GM21825 (cell line): ENCODE measurements at regions not wholly inside any gene's neighbourhood (a gene's known extent, or its start where the extent isn't known, plus 50 kb on each side); places are given as distances from the start of the nearest gene placed in this dataset.
"Not testable (repeated sequence)": the region's sequence is repeated elsewhere in the genome, so short reads cannot be mapped to it uniquely, and the experiment has no call there.

Experiments
- ATAC-seq: cut with Tn5 transposase; IDR thresholded peaks from one replicate; pipeline ENCODE4 v1.9.1; 2021; ENCODE audit warnings: mild to moderate bottlenecking, moderate library complexity; ENCODE audit not compliant: unreplicated experiment

DNA sequence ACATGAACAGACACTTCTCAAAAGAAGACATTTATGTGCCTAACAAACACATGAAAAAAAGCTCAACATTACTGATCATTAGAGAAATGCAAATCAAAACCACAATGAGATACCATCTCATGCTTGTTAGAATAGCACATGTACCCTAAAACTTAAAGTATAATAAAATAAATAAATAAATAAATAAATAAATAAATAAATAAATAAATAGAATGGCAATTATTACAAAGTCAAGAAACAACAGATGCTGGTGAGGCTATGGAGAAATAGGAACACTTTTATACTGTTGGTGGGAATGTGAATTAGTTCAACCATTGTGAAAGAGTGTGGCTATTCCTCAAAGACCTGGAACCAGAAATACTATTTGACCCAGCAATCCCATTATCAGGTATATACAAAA, 970.6 kb downstream of the NR2F1-AS1 start:
- ATAC-seq, result not testable (repeated sequence)

DNA sequence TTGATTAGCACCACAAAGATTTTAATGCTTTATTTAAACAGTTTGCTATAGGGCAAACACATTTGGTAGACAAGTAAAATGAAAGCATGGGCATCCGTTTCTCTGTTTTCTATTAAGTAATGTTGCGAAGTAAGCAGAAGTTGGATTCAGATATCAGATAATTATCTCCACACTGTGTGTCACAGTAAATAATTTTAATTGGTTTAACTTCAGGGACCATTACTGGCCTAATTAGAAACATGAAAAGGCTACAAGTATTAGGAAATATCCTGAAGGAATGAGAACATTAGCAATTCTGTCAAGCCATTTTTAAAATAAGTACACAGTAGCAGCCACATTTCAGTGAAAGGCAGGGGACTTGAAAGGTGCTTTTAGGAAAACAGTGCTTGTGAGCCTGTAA, 975.4 kb downstream of the NR2F1-AS1 start:
- no peak for ATAC-seq

DNA sequence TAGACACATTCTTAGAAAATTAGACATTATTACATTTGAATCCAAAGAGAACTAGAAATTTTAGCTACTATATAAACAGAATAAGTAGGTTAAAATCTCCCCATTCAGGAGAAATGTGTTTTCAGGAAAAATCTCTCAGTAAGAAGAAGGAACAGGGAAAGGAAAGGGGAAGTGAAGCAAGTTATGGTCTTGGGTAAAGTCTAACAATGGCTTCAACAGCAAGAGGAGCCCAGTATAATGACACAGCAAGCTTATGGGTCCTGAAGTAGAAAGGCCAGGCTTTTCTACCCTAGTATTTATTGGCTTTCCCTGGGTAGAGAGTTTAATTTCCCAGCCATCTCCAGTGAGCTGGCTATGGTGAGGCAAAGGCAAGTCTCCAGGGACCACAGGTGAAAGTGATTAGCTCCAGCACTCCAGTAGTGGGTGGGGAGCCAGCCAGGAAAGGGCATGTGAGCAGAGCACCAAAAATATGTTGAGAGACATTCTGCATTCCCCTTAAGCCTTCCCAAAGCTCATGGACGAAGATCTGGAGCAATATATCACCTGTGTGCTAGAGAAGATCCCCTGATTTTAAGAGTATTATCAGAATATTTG, 981.7 kb downstream of the NR2F1-AS1 start:
- no peak for ATAC-seq

DNA sequence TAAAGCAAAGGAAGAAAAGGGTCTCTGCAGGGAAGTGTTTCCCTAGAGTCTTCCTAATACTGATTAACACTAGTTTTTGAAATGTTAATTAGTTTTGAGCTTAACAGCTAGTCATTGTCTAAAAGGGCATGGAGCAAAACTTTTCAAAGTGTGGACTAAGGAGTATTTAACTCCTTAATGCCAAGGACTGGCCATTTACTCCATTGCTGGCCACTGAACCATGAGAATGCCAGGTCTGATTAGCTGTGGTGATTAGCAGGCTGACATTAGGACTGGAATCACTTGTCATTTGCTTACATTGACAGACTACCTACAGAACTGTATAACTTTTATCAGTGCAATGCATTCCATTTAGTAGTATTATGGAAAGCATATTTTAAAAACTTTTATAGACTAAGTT, 987.0 kb downstream of the NR2F1-AS1 start:
- no peak for ATAC-seq

DNA sequence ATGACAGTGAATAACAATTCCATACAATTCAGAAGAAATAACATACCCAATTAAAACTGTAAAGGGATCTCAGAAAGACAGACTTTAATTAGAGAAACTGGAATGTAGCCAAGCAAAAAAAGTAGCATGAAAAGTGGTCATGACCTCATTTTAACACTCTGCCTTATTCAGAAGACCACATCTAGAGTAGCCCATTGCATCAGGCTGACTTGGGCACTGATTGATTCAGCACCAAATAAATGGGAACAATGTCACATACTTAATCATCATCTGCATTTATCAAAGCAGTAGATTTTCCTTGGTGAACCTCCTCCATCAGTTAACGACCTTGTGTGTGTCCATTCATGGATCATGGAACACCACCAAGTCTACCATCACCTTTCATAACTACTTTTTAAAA, 992.1 kb downstream of the NR2F1-AS1 start:
- no peak for ATAC-seq

DNA sequence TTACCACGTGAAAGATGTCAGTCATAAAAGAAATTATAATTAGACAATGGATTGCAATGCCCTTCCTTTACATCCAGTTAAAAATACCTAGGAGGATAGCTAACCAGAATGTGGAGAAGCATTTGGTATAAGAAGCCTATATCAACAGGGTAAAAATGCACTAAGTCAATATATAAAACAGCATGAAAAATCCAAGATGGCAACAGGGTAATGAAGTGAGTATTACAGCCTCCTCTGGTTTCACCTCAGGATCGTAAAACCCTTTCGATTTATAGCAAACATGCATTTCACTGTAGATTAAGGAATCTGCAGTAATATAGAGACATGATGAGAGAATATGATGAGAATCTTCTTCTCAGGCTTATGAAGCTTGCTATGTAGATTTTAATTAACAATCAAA, 999.3 kb downstream of the NR2F1-AS1 start:
- ATAC-seq, result no peak

DNA sequence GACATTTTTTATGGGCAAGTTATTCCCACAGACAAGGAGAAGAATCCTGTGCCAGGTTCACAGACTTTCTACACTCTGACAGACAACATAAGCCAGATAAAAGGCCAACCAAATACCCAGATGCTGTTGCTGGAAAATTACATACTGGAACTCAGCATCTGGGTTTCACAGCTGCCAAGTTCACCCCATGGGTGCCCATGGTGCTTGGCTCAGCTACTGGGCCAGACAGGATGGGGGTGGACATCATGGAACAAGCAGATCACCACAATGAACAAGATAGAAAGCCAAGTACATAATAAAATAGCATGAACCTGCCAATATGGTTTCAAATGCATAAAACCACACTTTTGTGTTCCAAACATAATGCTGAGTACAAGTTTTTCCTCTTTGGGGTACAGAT, 999.8 kb downstream of the NR2F1-AS1 start:
- ATAC-seq, result no peak

DNA sequence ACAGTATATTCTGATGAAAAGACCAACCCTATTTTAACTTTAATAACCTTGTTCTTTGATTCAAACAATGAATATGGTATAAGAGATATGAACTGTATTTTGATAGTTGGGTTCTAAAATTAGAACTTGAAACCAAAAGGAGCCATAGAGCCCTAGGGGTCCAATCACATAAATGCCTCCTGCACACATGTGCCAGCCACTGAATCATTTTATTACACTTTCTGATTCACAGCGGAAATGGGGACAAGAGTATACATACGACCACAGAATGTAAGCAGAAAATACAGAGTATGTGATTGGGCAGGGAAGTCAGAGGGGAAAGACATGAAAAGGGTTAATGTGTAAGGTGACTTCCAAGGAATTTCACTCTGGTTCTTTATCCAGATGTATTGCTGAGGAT, 1000.2 kb downstream of the NR2F1-AS1 start:
- no peak for ATAC-seq

DNA sequence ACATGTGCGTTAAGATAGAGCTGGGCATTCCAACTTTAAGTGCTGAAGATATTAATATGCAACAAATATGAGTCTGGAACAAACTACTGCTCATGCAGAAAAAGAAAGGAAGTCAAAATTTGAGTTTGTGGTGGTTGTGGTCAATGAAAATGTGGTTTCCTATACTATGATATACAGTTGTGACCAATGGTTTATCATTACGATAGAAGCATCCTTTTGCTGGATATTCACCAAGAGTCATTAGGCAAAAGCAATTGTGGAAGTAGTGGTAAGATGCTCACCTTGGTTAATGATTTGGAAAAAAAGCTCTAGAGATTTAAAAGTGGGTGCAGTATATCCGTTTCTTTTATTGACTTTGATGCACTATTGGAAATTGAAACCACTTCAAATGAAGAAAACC, 1007.0 kb downstream of the NR2F1-AS1 start:
- ATAC-seq, result no peak

DNA sequence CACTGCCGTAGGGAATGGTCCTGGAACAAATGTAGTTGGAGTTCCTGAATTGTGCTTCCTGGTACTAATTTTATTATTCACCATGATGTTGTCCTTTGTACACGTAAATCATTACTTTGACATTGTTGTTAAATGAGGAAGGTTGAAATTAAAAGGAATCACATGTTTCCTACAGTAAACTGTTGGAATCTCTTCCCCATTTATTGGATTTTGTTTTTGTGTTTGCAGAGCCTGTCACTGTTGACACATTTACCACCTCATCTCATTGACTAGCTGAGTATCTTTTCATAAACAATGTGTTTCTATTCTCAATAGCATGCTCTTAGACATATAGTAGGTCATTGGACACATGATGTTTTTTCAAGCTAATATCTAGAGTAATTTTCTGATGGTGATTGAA, 1012.5 kb downstream of the NR2F1-AS1 start:
- ATAC-seq, result no peak

DNA sequence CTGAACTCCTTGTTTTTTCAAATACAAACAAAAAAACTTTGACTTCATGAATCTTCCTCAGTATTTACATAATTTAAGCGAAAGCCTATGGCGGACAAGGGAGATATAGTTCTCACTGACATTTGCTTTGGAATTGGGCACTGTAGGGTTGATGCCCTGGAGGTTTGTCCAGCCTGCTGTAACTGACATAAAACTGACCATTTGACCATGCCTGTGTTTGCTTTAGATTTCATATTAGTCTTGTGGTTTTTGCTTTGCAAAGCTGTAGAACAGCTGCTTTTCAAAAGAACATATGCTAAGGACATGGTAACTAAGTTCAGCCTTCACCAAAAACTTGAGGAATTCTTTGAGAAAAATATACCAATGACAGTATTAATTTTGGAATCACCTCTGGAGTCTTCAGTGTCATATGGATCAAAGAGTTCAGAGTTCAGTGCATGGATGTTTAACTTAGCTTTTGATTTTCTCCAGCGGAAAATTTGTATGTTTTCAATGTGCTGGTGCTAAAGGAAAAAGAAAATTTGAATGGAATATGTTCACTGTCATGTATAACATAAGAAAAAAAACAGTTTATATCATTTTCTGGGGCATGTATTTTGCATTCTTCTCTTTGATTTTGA, 1013.1 kb downstream of the NR2F1-AS1 start:
- no peak for ATAC-seq

DNA sequence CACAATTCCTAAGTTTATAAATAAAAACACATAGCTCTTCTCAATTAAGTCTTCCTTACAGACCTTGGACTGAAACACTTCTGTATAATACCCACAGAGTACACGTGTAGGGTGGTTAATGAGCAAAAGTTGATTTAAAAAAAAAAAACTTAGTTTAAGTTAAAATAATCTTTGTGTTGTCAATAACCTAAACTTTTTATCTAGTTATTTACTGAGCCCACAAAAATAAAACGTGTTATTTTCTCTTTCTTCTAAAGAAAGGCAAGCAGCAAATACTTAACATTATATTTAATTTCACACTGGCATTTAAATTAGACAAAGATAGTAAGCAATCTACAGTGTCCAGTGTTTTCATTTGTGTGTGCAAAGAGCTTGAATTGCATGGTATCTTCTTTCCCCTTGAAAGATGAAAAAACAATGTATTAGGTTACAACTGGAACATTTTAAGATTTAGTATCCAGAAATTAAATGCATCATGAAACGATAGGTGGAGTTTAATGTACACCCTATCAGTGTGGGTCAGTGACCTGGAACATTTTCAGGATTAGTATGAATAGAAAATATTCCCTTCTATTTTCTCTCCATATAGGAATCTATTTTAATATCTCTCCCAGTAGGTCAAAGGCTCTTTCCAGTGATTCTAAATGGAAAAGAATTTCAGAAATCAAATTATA, 1014.8 kb downstream of the NR2F1-AS1 start:
- ATAC-seq, result no peak

DNA sequence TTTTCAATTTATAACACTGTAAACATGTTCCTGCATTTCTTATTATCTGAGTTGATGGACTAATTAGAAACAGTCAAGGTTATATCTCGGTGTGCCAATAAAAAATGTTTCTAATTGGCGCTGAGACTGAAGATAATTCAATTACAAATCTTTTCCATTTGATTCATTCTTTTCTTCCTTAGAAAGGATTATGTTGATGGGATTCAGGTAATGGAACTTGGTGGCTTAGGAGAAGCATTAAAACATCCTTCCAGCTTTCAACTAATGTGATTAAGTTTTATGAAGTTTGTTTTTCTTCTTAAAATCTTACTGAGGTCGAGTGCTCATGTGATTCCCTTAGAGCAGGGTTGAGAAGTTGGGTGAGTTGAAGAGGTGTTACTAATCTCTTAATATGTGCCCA, 1015.3 kb downstream of the NR2F1-AS1 start:
- ATAC-seq, result no peak

DNA sequence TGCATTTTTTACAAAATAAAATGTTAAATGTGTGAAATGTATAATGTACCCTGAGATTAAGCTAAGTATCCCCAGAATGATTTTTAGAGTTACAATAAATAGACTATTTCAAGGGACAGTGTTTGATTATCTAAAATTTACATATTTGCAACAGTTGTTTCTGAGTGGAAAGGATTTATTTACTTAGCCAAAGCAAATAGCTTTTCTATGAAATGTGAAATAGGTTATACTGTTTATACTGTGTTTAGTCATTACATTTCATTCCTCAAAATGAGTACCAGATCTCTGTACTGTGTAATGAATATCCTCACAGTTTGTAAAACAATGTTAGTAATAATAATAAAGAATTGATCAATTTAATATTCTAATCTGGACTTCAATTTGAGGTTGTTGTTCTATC, 1019.0 kb downstream of the NR2F1-AS1 start:
- no peak for ATAC-seq

DNA sequence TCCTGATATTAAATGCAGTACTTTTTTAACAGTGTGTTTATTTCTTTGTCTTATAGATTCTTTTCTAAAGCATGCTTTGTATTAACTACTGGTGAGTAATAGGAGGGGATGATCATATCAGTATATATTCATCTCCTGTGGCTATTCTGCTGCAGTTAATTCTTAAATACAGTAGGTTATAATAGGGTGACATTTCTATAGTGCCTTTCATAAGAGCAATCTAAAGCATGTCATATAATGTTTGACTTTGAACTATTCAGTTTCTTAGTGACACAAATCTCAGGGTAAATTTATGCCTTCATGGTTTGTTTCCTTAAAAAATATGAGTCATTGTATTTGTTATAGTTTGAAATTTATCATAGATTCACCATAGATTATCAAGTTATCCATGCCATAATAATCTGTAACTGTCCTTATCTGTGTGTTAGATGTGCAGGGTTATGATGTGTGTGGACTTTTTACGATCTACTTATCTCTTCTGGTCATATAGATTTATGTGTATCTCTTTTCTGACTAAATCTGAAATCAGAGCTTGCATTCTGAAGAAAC, 1019.5 kb downstream of the NR2F1-AS1 start:
- no peak for ATAC-seq

DNA sequence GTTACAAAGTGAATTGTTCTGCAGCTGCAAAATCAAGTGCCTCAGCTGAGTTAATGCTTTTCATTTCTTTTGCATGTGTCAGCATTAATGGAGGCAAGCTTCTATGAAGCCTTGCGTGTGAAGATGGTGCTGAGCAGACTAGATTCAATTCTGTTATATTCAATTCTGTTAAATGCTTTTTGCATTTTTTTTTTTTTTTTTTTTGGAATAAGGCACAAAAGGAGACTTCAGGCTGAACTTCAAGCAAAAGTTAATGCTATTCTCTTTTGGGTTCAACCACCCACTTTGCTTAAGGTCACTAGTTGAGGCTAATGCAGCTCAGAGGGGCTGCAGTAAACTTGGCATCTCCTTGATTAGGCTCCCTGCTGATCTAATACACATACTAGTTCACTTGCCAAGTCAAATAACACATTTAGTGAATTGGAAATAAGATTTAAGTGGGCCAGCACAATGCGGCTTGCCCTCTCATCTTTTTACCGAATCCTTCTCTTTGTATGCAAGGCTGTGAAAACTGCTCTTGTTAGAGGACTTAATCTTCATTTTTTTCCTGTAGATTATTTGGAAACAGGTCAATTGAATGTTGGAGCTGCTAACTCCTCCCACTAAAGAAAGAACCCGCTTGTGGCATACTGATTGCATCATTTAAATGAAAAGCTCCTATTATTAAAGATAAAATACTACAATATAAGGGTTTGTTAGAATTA, 1020.2 kb downstream of the NR2F1-AS1 start:
- ATAC-seq, result no peak

DNA sequence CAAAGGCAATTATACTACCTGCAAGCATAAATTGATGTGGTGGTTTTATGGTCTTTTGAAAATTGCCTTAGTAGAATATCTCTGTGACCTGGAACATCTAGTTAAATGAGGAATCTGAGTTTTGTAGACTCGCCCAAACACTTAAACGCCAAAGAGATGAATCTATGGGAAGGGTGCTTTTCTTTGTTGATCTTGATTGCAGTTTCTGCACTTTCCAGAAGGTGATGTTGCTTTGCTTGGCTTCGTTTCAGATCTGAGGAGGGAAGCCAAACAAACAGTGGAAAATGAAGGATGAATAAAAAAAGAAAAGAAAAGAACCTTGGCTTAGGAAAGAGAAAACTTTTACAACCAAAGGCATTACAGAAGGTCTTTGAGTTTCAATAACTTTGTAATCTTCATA, 1021.2 kb downstream of the NR2F1-AS1 start:
- ATAC-seq, result no peak

DNA sequence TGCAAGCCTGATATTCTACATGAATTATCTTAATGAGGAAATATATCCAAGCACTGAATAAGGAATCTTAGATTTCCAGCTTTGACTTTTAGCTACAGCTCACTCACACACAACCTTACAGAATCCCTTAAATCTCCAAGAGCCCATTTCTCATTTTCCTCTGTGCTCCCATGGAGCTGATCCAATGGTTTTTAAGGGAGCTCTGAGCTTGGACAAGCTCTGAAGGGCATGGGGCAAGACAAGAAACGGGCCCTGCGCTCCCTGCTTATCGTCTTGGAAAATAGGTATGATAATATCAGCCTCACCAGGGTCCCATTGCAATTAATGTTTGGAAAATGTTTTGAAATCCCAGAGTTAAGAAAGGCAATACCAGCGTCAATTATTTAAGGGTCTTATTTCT, 1021.7 kb downstream of the NR2F1-AS1 start:
- no peak for ATAC-seq

DNA sequence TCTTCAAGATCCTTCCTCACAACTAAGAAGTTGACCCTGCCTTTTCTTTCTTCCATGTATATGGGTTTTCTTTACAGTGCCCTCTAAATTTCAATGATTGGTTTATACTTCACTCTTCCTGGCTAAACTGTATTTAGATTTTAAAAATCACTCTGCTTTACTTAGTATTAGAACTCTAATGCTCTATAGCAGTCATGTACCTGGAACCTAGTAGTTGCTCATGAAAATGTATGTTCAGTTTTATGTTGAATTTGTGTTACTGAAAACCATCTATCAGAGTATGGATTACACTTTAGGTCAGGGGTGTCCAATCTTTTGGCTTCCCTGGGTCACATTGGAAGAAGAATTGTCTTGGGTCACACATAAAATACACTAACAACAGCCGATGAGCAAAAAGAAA, 1024.3 kb downstream of the NR2F1-AS1 start:
- no peak for ATAC-seq

DNA sequence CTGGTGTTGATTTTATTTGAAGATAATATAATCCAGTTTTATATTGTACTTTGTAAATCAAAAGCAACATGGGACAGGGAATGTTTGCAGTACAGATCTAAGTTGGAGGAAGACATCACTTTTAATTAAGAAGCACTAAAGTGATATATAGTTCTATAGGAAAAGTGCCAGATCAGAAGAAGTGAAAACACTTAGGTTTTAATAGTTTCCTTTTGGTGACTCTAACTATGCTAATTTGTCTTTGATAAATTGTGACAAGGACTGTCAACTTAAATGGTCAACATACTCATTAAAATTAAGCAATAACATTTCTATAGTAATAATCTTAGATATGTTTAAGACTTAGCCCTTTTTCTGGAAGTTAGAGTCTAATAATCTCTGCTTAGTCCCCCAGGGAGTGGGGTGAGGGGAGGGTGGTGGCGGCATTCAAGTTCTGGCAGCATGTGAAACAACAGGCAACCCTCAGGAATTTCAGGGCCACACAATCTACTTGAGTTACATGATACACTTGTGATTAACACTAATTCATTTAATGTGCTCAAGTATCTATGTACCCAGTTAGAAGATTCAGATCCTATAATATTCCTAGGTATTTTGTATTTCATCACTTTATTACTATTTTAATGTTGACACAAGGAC, 1026.5 kb downstream of the NR2F1-AS1 start:
- ATAC-seq, result no peak

DNA sequence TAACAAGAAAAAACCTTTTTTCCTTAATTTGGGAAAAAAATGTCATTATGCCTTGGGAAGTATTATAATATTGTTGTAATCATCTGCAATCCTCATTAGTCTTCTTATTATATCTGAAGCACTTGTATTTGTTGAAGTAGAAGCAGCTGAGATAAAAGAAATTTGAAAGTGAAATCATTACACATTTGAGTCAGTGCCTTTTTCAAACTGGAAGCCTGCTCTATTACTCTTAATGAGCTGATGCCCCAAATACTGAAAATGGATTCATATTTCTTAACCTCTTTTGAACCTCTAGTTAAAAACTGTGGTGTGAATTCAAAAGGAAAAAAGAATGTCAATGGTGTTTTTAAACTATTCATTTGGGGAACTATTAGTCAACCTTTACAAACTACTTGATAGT, 1027.7 kb downstream of the NR2F1-AS1 start:
- no peak for ATAC-seq
